Activated CD8-positive, alpha-beta memory T cell treated with anti-CD3 and anti-CD28 coated beads, Interleukin-2, amount 50 U/mL, for 24 hours (primary cell): ENCODE measurements at regions not wholly inside any gene's neighbourhood (a gene's known extent, or its start where the extent isn't known, plus 50 kb on each side); places are given as distances from the start of the nearest gene placed in this dataset.
A peak's percentile ranks its signal among the peaks of the same experiment; 100 is the strongest.

Source experiments
- DNase-seq: peaks from one replicate; pipeline ENCODE4 v3.0.0-alpha.2; 2020; ENCODE audit errors: extremely low read depth

- DNase-seq, result no peak
Measured at GRCh38 chr7:118079369-118079768, 104.6 kb upstream of the LSM8 start.

- DNase-seq, result peak; percentile 10
Measured at GRCh38 chr7:118080947-118081346, 103.0 kb upstream of the LSM8 start.

DNA sequence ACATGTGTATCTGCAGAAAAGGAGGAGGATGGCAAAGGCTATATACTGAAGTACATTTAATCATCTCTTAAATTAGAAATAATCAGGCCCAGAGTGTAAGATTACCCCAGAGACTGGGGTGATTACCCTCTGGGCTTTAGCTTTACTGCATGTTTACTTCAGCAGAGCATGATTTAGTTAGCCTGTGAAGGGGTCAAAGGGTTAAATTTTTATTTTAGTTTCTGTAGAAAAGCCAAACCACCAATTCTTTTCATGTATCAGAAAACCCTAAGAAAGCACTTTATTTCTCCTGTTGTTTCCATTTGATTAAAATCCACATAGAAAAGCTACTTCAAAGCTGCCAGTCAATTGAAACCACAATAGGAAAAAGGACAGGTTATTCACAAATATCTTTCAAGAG, 101.5 kb upstream of the LSM8 start:
- no peak for DNase-seq

DNA sequence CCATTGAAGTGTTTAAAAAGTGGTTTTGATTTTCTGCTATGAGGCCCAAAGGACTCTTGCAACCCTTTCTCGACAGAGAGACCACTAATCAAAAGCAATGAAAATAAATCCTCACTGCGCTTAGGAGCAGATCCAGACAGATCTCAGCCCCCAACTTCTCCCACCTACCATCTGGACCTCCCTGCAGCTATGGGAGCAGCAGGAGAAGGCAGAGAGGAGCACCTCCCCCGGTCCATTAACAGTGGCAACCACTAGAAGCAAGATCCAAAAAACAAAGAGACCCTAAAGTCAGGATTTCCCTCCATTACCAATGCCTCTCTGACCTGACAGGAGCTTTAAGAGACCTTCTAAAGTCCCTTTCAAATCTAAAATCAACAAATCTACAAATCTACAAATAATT, 99.0 kb upstream of the LSM8 start:
- no peak for DNase-seq

DNA sequence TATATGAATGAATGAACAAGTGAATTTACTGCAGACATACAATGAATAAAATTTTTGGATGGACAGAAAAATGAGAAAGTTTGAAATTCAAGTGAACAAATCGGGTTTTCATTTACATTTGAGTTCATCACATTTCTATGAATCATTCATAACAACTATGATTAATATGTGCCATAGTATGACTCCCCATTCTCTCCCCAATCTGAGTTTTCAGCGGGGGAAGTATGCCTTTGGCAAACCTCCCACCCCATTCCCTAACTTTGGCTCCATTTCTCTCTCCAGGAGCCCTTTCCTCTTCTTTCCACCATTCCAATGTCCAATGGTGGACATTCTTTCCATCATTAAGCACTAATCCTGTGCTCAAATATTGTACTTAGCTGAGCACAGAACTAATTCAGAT, 96.8 kb upstream of the LSM8 start:
- no peak for DNase-seq

- DNase-seq, result no peak
Measured at GRCh38 chr7:118094044-118094443, 89.9 kb upstream of the LSM8 start.

GRCh38 chr7:118104812-118105441, 79.0 kb upstream of the LSM8 start:
- DNase-seq, result no peak

- DNase-seq, result no peak
Measured at GRCh38 chr7:118109607-118110006, 74.4 kb upstream of the LSM8 start.

- no peak for DNase-seq
Measured at GRCh38 chr7:118110178-118110925, 73.6 kb upstream of the LSM8 start.

DNA sequence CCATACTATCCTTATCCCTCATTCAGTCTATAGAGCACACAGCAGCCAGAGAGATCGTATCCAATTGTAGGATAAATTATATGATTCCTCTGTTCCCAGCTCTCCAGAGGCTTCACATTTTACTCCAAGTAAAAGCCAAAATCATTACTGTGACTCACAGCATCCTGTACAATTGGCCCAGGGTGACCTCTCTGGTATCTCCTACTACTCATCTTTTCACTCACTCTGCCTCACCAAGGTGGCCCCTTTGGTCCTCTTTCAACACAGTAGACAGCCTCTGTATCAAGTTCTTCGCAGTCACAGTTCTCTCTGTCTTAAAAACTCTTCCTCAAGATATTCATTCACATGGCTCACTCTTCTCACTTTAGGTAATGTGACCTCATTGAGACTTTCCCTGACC, 72.6 kb upstream of the LSM8 start:
- DNase-seq, result no peak

DNA sequence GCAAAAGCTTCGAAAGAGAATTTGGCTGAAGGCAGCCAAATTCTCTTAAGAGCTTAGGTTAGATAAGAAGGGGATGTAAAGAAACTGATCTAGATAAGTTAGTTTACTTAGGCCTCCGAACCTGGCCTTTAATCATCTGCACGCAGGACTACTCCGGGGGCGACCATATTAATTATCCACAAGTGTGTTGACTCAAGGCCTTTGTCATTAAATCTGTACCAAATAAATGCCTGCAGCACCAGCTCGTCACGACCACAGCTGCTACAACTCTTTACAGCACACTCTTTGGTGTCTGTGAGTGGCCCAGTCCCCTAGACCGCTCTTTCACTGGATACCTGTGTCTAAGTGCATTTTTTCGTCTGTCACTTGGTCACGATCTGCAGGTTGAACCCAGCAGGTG, 69.8 kb upstream of the LSM8 start:
- no peak for DNase-seq

DNA sequence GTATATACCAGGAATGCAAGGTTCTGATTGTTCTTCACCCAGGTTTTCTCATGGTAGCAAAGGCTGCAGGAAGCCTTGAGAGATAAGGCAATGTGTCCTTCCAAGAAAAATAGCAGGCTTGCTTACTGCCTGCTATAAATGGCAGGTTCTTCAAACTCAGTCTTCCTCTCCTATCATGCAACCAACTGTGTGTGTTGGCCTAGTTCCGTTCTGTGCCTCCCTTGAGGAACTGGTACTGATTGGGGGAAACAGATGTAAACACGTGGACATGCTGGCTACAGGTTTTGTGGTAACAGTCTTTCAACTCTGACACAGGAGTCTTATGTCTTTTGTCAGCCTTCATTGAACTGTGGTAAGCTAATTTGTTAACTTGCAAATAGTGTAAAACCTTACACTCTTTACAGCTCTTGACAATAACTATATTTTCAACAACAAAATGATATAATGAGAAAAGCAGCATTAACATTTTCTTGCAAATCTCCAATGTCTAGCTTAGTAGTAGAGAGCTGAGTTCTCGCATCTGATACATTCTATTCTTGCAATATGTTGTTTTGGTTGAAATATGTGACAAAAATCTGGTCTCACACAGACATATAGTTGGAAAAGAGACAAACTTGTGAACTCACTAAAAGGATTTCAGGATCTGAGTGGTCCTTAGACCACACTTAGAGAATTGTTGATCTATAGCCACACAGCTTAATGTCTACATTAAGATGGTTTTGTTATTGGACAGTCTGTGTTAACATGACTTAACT, 54.7 kb upstream of the LSM8 start:
- no peak for DNase-seq

- no peak for DNase-seq
Measured at GRCh38 chr7:118132764-118133163, 51.2 kb upstream of the LSM8 start.
